Skeletal muscle tissue (tissue), 3 donors: ENCODE measurements at regions not wholly inside any gene's neighbourhood (a gene's known extent, or its start where the extent isn't known, plus 50 kb on each side); places are given as distances from the start of the nearest gene placed in this dataset.
A peak's percentile ranks its signal among the peaks of the same experiment; 100 is the strongest.

Experiments
- H3K27ac ChIP-seq: one replicate; pipeline ENCODE4 v1.7.0; 2013; ENCODE audit warnings: mild to moderate bottlenecking, low read depth, low read length, inconsistent platforms
- H3K27me3 ChIP-seq, 3 donors: one replicate each; pipeline ENCODE4 v1.7.0; 2013; ENCODE audit warnings: low read length in 3 of 3; ENCODE audit not compliant: control insufficient read depth in 3 of 3, insufficient read depth in 3 of 3
- H3K36me3 ChIP-seq, 3 donors: one replicate each; pipeline ENCODE4 v1.7.0; 2013; ENCODE audit warnings: low read length in 3 of 3; ENCODE audit not compliant: control insufficient read depth in 3 of 3, insufficient read depth in 3 of 3
- H3K4me1 ChIP-seq, 3 donors: one replicate each; pipeline ENCODE4 v1.7.0; 2013; ENCODE audit warnings: low read length in 3 of 3, mild to moderate bottlenecking in 3 of 3; ENCODE audit not compliant: control insufficient read depth in 3 of 3, insufficient read depth in 3 of 3
- H3K4me3 ChIP-seq, 3 donors: one replicate each; pipeline ENCODE4 v1.7.0; 2013; ENCODE audit warnings: low read length in 3 of 3
- H3K9ac ChIP-seq, 3 donors: one replicate each; pipeline ENCODE4 v1.7.0; 2013; ENCODE audit warnings: low read length in 3 of 3, mild to moderate bottlenecking in 3 of 3, moderate library complexity in 2 of 3, low read depth in 1 of 3
- H3K9me3 ChIP-seq, 3 donors: one replicate each; pipeline ENCODE4 v1.7.0; 2013; ENCODE audit warnings: low read length in 3 of 3; ENCODE audit not compliant: control insufficient read depth in 3 of 3
- donor health status: Osteomylitis.

GRCh38 chr1:229984310-229984991 is 82.6 kb upstream of the GALNT2 start:
- no peaks in the 10 kb centered on the region for H3K27me3 ChIP-seq
- H3K9ac ChIP-seq = no peak overlapping the region
- H3K9me3 ChIP-seq = no peaks in the 10 kb centered on the region
- H3K4me3 ChIP-seq = no peak overlapping the region
- no peak overlapping the region for H3K27ac ChIP-seq
- no peaks in the 10 kb centered on the region for H3K36me3 ChIP-seq
- H3K4me1 ChIP-seq = peaks cover 0 to 19% (median 4%) of the 10 kb centered on the region in 3 donors

- Histone ChIP-seq H3K4me3 (no peak overlapping the region), H3K27me3 (no peaks in the 10 kb centered on the region), H3K27ac (no peak overlapping the region), H3K4me1 (peaks cover 0 to 19% (median 4%) of the 10 kb centered on the region in 3 donors), H3K9ac (no peak overlapping the region), H3K36me3 (no peaks in the 10 kb centered on the region), H3K9me3 (no peaks in the 10 kb centered on the region)
Observed at GRCh38 chr1:229984992-229985612, 81.9 kb upstream of the GALNT2 start.

GRCh38 chr1:229985613-229986010 is 81.4 kb upstream of the GALNT2 start:
- Histone ChIP-seq H3K27me3 (no peaks in the 10 kb centered on the region), H3K36me3 (no peaks in the 10 kb centered on the region), H3K9me3 (no peaks in the 10 kb centered on the region), H3K27ac (no peak overlapping the region), H3K4me1 (peaks cover 0 to 22% (median 4%) of the 10 kb centered on the region in 3 donors), H3K4me3 (no peak overlapping the region), H3K9ac (no peak overlapping the region)

DNA sequence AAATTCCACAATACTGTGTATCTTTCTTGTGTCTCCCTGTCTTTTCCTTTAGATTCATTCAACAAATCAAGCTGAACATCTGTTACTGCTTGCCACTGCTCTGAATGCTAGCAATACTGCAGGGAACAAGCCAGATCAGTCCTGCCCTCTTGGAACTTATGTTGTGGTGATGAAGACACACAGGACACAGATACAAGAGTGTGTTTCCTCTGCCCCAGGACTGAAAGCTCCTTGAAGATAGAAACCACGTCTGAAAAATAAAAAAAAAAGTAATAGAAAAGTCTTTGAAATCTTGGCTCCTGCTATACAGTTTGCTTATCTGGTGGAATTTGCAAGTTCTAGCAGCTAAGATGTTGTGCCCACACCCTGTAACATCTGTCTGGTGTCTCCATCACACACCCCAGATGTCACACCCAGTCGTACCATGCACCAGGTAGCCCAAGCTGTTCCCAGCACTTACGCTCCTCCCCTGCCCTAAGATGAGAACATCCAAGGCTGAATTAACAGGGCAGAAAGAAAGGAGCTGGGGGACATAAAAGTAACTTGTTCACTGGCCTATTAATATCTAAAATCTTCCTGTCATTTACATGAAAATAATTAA is 80.2 kb upstream of the GALNT2 start:
- no peak overlapping the region for H3K4me3 ChIP-seq
- no peak overlapping the region for H3K9ac ChIP-seq
- H3K4me1 ChIP-seq = peaks cover 8 to 35% (median 11%) of the 10 kb centered on the region in 3 donors
- H3K36me3 ChIP-seq = no peaks in the 10 kb centered on the region
- no peaks in the 10 kb centered on the region for H3K9me3 ChIP-seq
- no peak overlapping the region for H3K27ac ChIP-seq
- no peaks in the 10 kb centered on the region for H3K27me3 ChIP-seq

DNA sequence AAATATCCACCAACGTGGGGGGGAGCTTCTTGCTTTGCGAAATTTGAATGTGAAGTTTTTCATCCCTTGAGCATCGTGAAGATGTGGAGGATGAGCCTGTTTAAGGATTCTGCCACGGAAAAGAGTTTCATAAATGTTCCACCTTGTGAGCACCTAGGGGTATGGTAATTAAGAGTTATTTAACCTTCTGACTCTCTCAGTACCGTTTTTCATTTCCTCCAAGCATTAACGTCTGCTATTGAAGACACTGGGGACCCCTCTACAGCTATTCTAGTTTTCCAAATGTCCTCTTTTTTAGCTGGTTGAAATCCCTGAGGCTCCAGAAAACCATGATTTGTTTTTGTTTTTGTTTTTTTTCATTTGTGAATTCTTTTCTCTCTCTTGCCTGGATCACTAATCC is 79.1 kb upstream of the GALNT2 start:
- Histone ChIP-seq H3K4me3 (no peak overlapping the region), H3K27ac (no peak overlapping the region), H3K4me1 (peaks cover 9 to 36% (median 11%) of the 10 kb centered on the region in 3 donors), H3K36me3 (no peaks in the 10 kb centered on the region), H3K9me3 (no peaks in the 10 kb centered on the region), H3K27me3 (no peaks in the 10 kb centered on the region), H3K9ac (no peak overlapping the region)

DNA sequence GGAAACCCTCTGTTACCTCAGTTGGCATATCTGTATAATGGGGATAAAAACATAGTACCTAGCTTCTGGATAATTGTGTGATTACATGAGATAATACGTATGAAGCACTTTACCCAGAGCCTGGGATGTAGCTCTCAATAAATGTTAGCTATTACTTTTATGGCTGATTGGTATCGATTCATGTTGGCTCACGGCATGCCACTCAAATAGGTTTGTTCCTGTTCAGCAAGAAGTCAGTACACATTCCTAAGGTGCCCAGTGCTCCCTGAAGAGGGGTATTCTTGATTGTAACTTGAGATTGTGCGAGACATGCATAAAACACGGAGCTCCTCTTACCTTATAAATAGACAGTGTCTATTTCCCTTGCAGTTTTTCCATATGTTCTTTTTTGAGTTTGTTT is 78.5 kb upstream of the GALNT2 start:
- no peak overlapping the region for H3K27ac ChIP-seq
- no peaks in the 10 kb centered on the region for H3K36me3 ChIP-seq
- H3K27me3 ChIP-seq = peaks cover 0 to under 1% (median 0%) of the 10 kb centered on the region in 3 donors
- no peaks in the 10 kb centered on the region for H3K9me3 ChIP-seq
- H3K4me3 ChIP-seq = peak overlapping the region in 1 of 3 donors; percentile 0
- peaks cover 9 to 36% (median 11%) of the 10 kb centered on the region in 3 donors for H3K4me1 ChIP-seq
- no peak overlapping the region for H3K9ac ChIP-seq

GRCh38 chr1:229989591-229990248 is 77.3 kb upstream of the GALNT2 start:
- H3K27me3 ChIP-seq = peaks cover 0 to 3% (median 0%) of the 10 kb centered on the region in 3 donors
- no peak overlapping the region for H3K27ac ChIP-seq
- H3K9me3 ChIP-seq = no peaks in the 10 kb centered on the region
- H3K4me1 ChIP-seq = peaks cover 9 to 36% (median 11%) of the 10 kb centered on the region in 3 donors
- no peak overlapping the region for H3K9ac ChIP-seq
- H3K36me3 ChIP-seq = no peaks in the 10 kb centered on the region
- no peak overlapping the region for H3K4me3 ChIP-seq

GRCh38 chr1:229990326-229990725 is 76.7 kb upstream of the GALNT2 start:
- H3K36me3 ChIP-seq = no peaks in the 10 kb centered on the region
- H3K4me3 ChIP-seq = no peak overlapping the region
- H3K4me1 ChIP-seq = peaks cover 8 to 33% (median 13%) of the 10 kb centered on the region in 3 donors
- no peak overlapping the region for H3K27ac ChIP-seq
- H3K9ac ChIP-seq = no peak overlapping the region
- H3K27me3 ChIP-seq = peaks cover 0 to 3% (median 0%) of the 10 kb centered on the region in 3 donors
- no peaks in the 10 kb centered on the region for H3K9me3 ChIP-seq

DNA sequence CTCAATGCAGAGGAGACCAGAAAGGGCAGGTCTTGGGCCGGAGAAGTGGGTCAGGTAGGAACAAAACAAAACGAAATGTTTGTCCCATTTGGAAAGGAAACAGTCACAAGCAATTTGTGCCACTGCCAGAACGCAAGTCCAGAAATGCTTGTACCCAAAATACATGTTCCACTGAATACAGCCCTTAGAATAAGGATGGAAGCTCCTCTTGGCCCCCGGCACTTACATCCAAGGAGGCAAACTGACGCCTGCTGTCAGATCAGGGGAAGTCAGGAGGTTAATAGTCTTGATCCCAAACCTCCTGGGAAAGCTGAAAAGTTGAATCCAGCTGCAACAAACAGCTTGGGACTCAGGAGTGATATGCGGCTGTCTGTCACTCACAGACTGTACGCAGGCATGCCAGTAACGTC is 75.9 kb upstream of the GALNT2 start:
- Histone ChIP-seq H3K27me3 (peaks cover 0 to 3% (median 0%) of the 10 kb centered on the region in 3 donors), H3K36me3 (no peaks in the 10 kb centered on the region), H3K4me1 (peaks cover 8 to 28% (median 13%) of the 10 kb centered on the region in 3 donors), H3K27ac (no peak overlapping the region), H3K9me3 (no peaks in the 10 kb centered on the region), H3K9ac (no peak overlapping the region), H3K4me3 (no peak overlapping the region)
